Endothelial cell of umbilical vein (primary cell): ENCODE measurements at regions not wholly inside any gene's neighbourhood (a gene's known extent, or its start where the extent isn't known, plus 50 kb on each side); places are given as distances from the start of the nearest gene placed in this dataset.

Experiments
- BruUV-seq: library from RNA; stranded (reverse); fragments of 400-500 nt; replicated peaks from 2 replicates; lab custom pipeline; 2021; lab: Mats Ljungman, UMichigan
- CTCF ChIA-PET: fragments of 300-600, 350-600 bp; sonication (Branson Sonifier 250); formaldehyde crosslinking; loops from one replicate; lab custom pipeline; 2021; ENCODE audit warnings: antibody characterized with exemption, inconsistent platforms; lab: Charles Lee
- POLR2A ChIA-PET: fragments of 300-600, 350-600 bp; sonication (Branson Sonifier 250); formaldehyde crosslinking; loops from one replicate; lab custom pipeline; 2021; ENCODE audit warnings: antibody characterized with exemption, inconsistent platforms; lab: Charles Lee
- DNase-seq: peaks from one replicate; pipeline ENCODE4 v3.0.0-alpha.2; 2011; ENCODE audit warnings: low read depth, low spot score
- FAIRE-seq: peaks from 2 replicates; lab custom pipeline; 2011; peaks lifted over from hg19 to GRCh38; lab: Jason Lieb, UNC
- H2AFZ ChIP-seq: 2 replicates; pipeline ENCODE4 v1.6.0; 2012; ENCODE audit warnings: low read depth, low read length, control low read depth, inconsistent platforms
- H3K27ac ChIP-seq: 2 replicates; pipeline ENCODE4 v1.5.1; 2011; ENCODE audit warnings: low read depth, mild to moderate bottlenecking, control low read depth, low read length, moderate library complexity; ENCODE audit not compliant: insufficient read depth
- H3K27me3 ChIP-seq, 2 experiments: 2 replicates each; pipeline versions ENCODE4 v1.6.0 to v1.6.1; 2011; ENCODE audit warnings: low read length in 2 of 2, mixed read lengths in 1 of 2; ENCODE audit not compliant: control insufficient read depth in 2 of 2, insufficient read depth in 2 of 2
- H3K36me3 ChIP-seq, 2 experiments: 2 replicates in 1 of 2; 3 replicates in 1 of 2; pipeline ENCODE4 v1.5.1; 2011; ENCODE audit warnings: low read length in 2 of 2, mild to moderate bottlenecking in 1 of 2, moderate library complexity in 1 of 2; ENCODE audit not compliant: control insufficient read depth in 2 of 2, insufficient read depth in 2 of 2; ENCODE audit errors: extremely low read depth in 1 of 2
- H3K4me1 ChIP-seq: 3 replicates; pipeline ENCODE4 v1.5.1; 2011; ENCODE audit warnings: mild to moderate bottlenecking, low read length; ENCODE audit not compliant: control insufficient read depth, insufficient read depth; ENCODE audit errors: extremely low read depth
- H3K4me2 ChIP-seq: 2 replicates; pipeline ENCODE4 v1.6.1; 2011; ENCODE audit warnings: low read length, control low read depth, mixed read lengths; ENCODE audit not compliant: insufficient read depth
- H3K4me3 ChIP-seq, 3 experiments: fragments of 200-600 bp in 1 of 3; sonication (generic), shearing (Covaris generic) in 1 of 3; replicated peaks in 1 of 3; 2 replicates each; pipeline ENCODE4 v1.5.1; 2011 to 2016; ENCODE audit warnings: control low read depth in 3 of 3, low read length in 3 of 3, mild to moderate bottlenecking in 2 of 3, inconsistent platforms in 1 of 3, low read depth in 1 of 3, moderate library complexity in 1 of 3; ENCODE audit not compliant: insufficient read depth in 1 of 3
- H3K79me2 ChIP-seq: 2 replicates; pipeline ENCODE4 v1.6.0; 2012; ENCODE audit warnings: low read length, inconsistent platforms; ENCODE audit not compliant: control insufficient read depth, insufficient read depth
- H3K9ac ChIP-seq: replicated peaks from 2 replicates; pipeline ENCODE3; 2011; ENCODE audit warnings: low read length, control low read depth; ENCODE audit not compliant: insufficient read depth; ENCODE audit errors: extremely low read depth
- H3K9me1 ChIP-seq: replicated peaks from 3 replicates; pipeline ENCODE4 v1.6.0; 2011; ENCODE audit warnings: mild to moderate bottlenecking, low read length; ENCODE audit not compliant: control insufficient read depth, insufficient read depth; ENCODE audit errors: extremely low read depth
- H3K9me3 ChIP-seq: replicated peaks from 2 replicates; pipeline ENCODE4 v1.5.1; 2012; ENCODE audit warnings: low read length, inconsistent platforms; ENCODE audit not compliant: control insufficient read depth, insufficient read depth
- H4K20me1 ChIP-seq: replicated peaks from 2 replicates; pipeline ENCODE3; 2011; ENCODE audit warnings: mild to moderate bottlenecking, low read length; ENCODE audit not compliant: control insufficient read depth, insufficient read depth; ENCODE audit errors: extremely low read depth
- CTCF ChIP-seq, 2 donors: IDR thresholded peaks; 1 replicate in 1 of 2; 2 replicates in 1 of 2; pipeline ENCODE4 v1.5.1; 2011; ENCODE audit warnings: low read length in 2 of 2, mild to moderate bottlenecking in 2 of 2, moderate library complexity in 2 of 2, control low read depth in 1 of 2, inconsistent platforms in 1 of 2, low read depth in 1 of 2; ENCODE audit not compliant: insufficient read depth in 1 of 2; ENCODE audit errors: extremely low read depth in 1 of 2
- GATA2 ChIP-seq: IDR thresholded peaks from 2 replicates; pipeline ENCODE4 v1.7.0; 2011; ENCODE audit warnings: low read depth, mild to moderate bottlenecking, moderate library complexity, mixed read lengths, low read length; ENCODE audit not compliant: insufficient read length, insufficient read depth
- JUN ChIP-seq: IDR thresholded peaks from 2 replicates; pipeline ENCODE4 v1.6.1; 2011; ENCODE audit warnings: borderline replicate concordance, low read depth; ENCODE audit not compliant: insufficient read length, insufficient read depth
- MYC ChIP-seq: IDR thresholded peaks from one replicate; pipeline ENCODE4 v1.6.1; 2011; ENCODE audit warnings: mild to moderate bottlenecking, low read depth, low read length
- dilution Hi-C: fragments of 300-500 bp; cut with MboI; formaldehyde crosslinking; loops from one replicate; pipeline ENCODE4 v1.15.0; 2019; ENCODE audit warnings: low sequenced_read_pairs; ENCODE audit not compliant: extremely low pct_ligation_motif_present
- intact Hi-C: fragments of 100-400 bp; cut with micrococcal nuclease; formaldehyde crosslinking; loops from one replicate; pipeline ENCODE4 v1.10.0; 2022

- Histone ChIP-seq H3K4me3 (no peak overlapping the region), H4K20me1 (no peaks in the 10 kb centered on the region), H3K36me3 (no peaks in the 10 kb centered on the region), H3K4me1 (no peaks in the 10 kb centered on the region), H2AFZ (no peak overlapping the region), H3K9ac (no peak overlapping the region), H3K9me1 (no peaks in the 10 kb centered on the region), H3K9me3 (no peaks in the 10 kb centered on the region), H3K4me2 (no peak overlapping the region), H3K79me2 (no peaks in the 10 kb centered on the region), H3K27ac (no peak overlapping the region), H3K27me3 (no peaks in the 10 kb centered on the region)
- FAIRE-seq: no peak
- TF ChIP-seq GATA2 (no peak), MYC (no peak)
- intact Hi-C loops: no loop called here
- no peak for DNase-seq
- CTCF ChIA-PET: interaction anchor here (1.1 kb wide), 1 partner anchor 26 kb away, joined by 3 read pairs; no protein-coding TSS in a partner anchor
- POLR2A ChIA-PET: no interaction called here
- dilution Hi-C loops: no loop called here
- BruUV-seq: no TSS peak
These were observed 225.1 kb upstream of the FERMT1 start for GRCh38 chr20:6347916-6348315.

GRCh38 chr20:6341491-6341890 lies 218.7 kb upstream of the FERMT1 start:
- Histone ChIP-seq H3K36me3 (no peaks in the 10 kb centered on the region), H3K4me1 (no peaks in the 10 kb centered on the region), H3K27ac (no peak overlapping the region), H3K27me3 (no peaks in the 10 kb centered on the region), H3K9me1 (no peaks in the 10 kb centered on the region), H3K79me2 (no peaks in the 10 kb centered on the region), H4K20me1 (no peaks in the 10 kb centered on the region), H3K4me3 (no peak overlapping the region), H3K4me2 (no peak overlapping the region), H3K9ac (no peak overlapping the region), H2AFZ (no peak overlapping the region), H3K9me3 (no peaks in the 10 kb centered on the region)
- DNase-seq: no peak
- ChIA-PET POLR2A (no interaction called here), CTCF (no interaction called here)
- TF ChIP-seq JUN: no peak
- no peak for TF ChIP-seq CTCF (IDR thresholded peaks at IDR 0.05; ENCODE audit: extremely low read depth in 1 of 2, insufficient read depth in 1 of 2, low read depth in 1 of 2, low read length in 2 of 2)
- TF ChIP-seq GATA2: no peak
- dilution Hi-C loops: no loop called here
- no peak for FAIRE-seq
- intact Hi-C loops: no loop called here
- no TSS peak for BruUV-seq
